IMR-90 (cell line): ENCODE measurements at regions not wholly inside any gene's neighbourhood (a gene's known extent, or its start where the extent isn't known, plus 50 kb on each side); places are given as distances from the start of the nearest gene placed in this dataset.

Experiments used
- ATAC-seq: fragments of 200-7000 bp; cut with Tn5 transposase; 2 replicates; pipeline ENCODE4 v1.9.1; 2020; ENCODE audit warnings: low read depth, mild to moderate bottlenecking, moderate library complexity
- BruUV-seq: library from RNA; stranded (reverse); fragments of 400-500 nt; replicated peaks from 2 replicates; lab custom pipeline; 2021; lab: Mats Ljungman, UMichigan
- CTCF ChIA-PET: fragments of 300-600 bp; formaldehyde crosslinking; extraction: SDS; loops from one replicate; lab custom pipeline; 2021; ENCODE audit warnings: antibody characterized with exemption; lab: Yijun Ruan, JAX
- POLR2A ChIA-PET: fragments of 300-600 bp; sonication (Branson Sonifier 250); formaldehyde crosslinking; loops from one replicate; lab custom pipeline; 2022; ENCODE audit warnings: antibody characterized with exemption; ENCODE audit not compliant: unreplicated experiment; lab: Charles Lee
- DNase-seq: peaks from one replicate; pipeline ENCODE4 v3.0.0; 2013
- H2AFZ ChIP-seq: replicated peaks from 2 replicates; pipeline ENCODE3; 2013; ENCODE audit warnings: low read length, mild to moderate bottlenecking; ENCODE audit not compliant: poor library complexity
- H2AK5ac ChIP-seq: 2 replicates; pipeline ENCODE4 v1.6.1; 2013; ENCODE audit warnings: low read depth, low read length, inconsistent platforms
- H2AK9ac ChIP-seq: replicated peaks from 2 replicates; pipeline ENCODE3; 2013; ENCODE audit warnings: mild to moderate bottlenecking, low read depth, low read length, moderate library complexity; ENCODE audit not compliant: poor library complexity
- H2BK120ac ChIP-seq: 2 replicates; pipeline ENCODE4 v1.6.1; 2013; ENCODE audit warnings: low read depth, low read length, inconsistent platforms
- H2BK15ac ChIP-seq: 3 replicates; pipeline ENCODE4 v1.6.1; 2013; ENCODE audit warnings: low read depth, low read length, inconsistent platforms
- H2BK20ac ChIP-seq: 2 replicates; pipeline ENCODE4 v1.6.1; 2013; ENCODE audit warnings: low read depth, mild to moderate bottlenecking, inconsistent platforms, low read length, moderate library complexity
- H2BK5ac ChIP-seq: 2 replicates; pipeline ENCODE4 v1.6.1; 2013; ENCODE audit warnings: mild to moderate bottlenecking, low read depth, low read length, inconsistent platforms; ENCODE audit not compliant: poor library complexity, severe bottlenecking
- H3K14ac ChIP-seq: replicated peaks from 2 replicates; pipeline ENCODE4 v1.6.1; 2013; ENCODE audit warnings: low read depth, low read length, inconsistent platforms
- H3K18ac ChIP-seq: 2 replicates; pipeline ENCODE4 v1.6.1; 2013; ENCODE audit warnings: low read depth, low read length, control low read depth
- H3K23ac ChIP-seq: 2 replicates; pipeline ENCODE4 v1.6.1; 2013; ENCODE audit warnings: low read depth, low read length, inconsistent platforms
- H3K27ac ChIP-seq: 2 replicates; pipeline ENCODE4 v1.5.1; 2013; ENCODE audit warnings: mild to moderate bottlenecking, control low read depth, low read length; ENCODE audit not compliant: insufficient read depth
- H3K27me3 ChIP-seq: 2 replicates; pipeline ENCODE4 v1.6.1; 2013; ENCODE audit warnings: low read length; ENCODE audit not compliant: control insufficient read depth, insufficient read depth
- H3K36me3 ChIP-seq: 2 replicates; pipeline ENCODE4 v1.6.1; 2013; ENCODE audit warnings: low read length, mixed read lengths; ENCODE audit not compliant: control insufficient read depth, insufficient read depth
- H3K4ac ChIP-seq: 2 replicates; pipeline ENCODE4 v1.6.1; 2013; ENCODE audit warnings: low read depth, low read length, inconsistent platforms
- H3K4me1 ChIP-seq: 2 replicates; pipeline ENCODE4 v1.6.1; 2013; ENCODE audit warnings: low read length, mixed read lengths; ENCODE audit not compliant: control insufficient read depth, insufficient read depth
- H3K4me2 ChIP-seq: 2 replicates; pipeline ENCODE4 v1.6.1; 2013; ENCODE audit warnings: low read depth, mild to moderate bottlenecking, control low read depth, low read length, moderate library complexity
- H3K4me3 ChIP-seq: 2 replicates; pipeline ENCODE4 v1.5.1; 2013; ENCODE audit warnings: low read depth, mild to moderate bottlenecking, control low read depth, low read length, moderate library complexity; ENCODE audit not compliant: insufficient read depth
- H3K56ac ChIP-seq: 2 replicates; pipeline ENCODE4 v1.6.1; 2013; ENCODE audit warnings: low read length, inconsistent platforms; ENCODE audit not compliant: insufficient read depth; ENCODE audit errors: extremely low read depth
- H3K79me1 ChIP-seq, 2 experiments: 2 replicates each; pipeline ENCODE4 v1.6.1; 2013; ENCODE audit warnings: low read length in 2 of 2, inconsistent platforms in 1 of 2, low read depth in 1 of 2
- H3K9ac ChIP-seq: 2 replicates; pipeline ENCODE4 v1.6.1; 2013; ENCODE audit warnings: low read depth, low read length, control low read depth
- H3K9me1 ChIP-seq: 2 replicates; pipeline ENCODE4 v1.6.1; 2013; ENCODE audit warnings: low read length, inconsistent platforms; ENCODE audit not compliant: insufficient read depth
- H3K9me3 ChIP-seq: 2 replicates; pipeline ENCODE4 v1.6.1; 2013; ENCODE audit warnings: low read length; ENCODE audit not compliant: control insufficient read depth, insufficient read depth
- H4K20me1 ChIP-seq: 2 replicates; pipeline ENCODE4 v1.6.1; 2013; ENCODE audit warnings: low read length, inconsistent platforms; ENCODE audit not compliant: insufficient read depth
- H4K5ac ChIP-seq: 2 replicates; pipeline ENCODE4 v1.6.1; 2013; ENCODE audit warnings: mild to moderate bottlenecking, low read depth, low read length, control low read depth
- H4K8ac ChIP-seq, 2 experiments: 2 replicates each; pipeline ENCODE4 v1.6.1; 2013; ENCODE audit warnings: low read depth in 2 of 2, low read length in 2 of 2, control low read depth in 1 of 2, inconsistent platforms in 1 of 2
- H4K91ac ChIP-seq: 2 replicates; pipeline ENCODE4 v1.6.1; 2013; ENCODE audit warnings: low read depth, low read length, inconsistent platforms; ENCODE audit not compliant: insufficient read depth
- BHLHE40 ChIP-seq: fragments of 150-350 bp; IDR thresholded peaks from 2 replicates; pipeline ENCODE4 v1.6.1; 2016; ENCODE audit warnings: mild to moderate bottlenecking, low read depth, low read length
- MAFK ChIP-seq: IDR thresholded peaks from 2 replicates; pipeline ENCODE4 v1.6.1; 2012; ENCODE audit warnings: low read depth, low read length, improper control_type of control experiment
- MAZ ChIP-seq: IDR thresholded peaks from 2 replicates; pipeline ENCODE4 v1.6.1; 2012; ENCODE audit warnings: low read depth, mild to moderate bottlenecking, low read length, improper control_type of control experiment, moderate library complexity, borderline replicate concordance
- MXI1 ChIP-seq: IDR thresholded peaks from 2 replicates; pipeline ENCODE4 v1.6.1; 2012; ENCODE audit warnings: low read depth, mild to moderate bottlenecking, low read length, moderate library complexity, borderline replicate concordance
- USF2 ChIP-seq: fragments of 150-350 bp; IDR thresholded peaks from 2 replicates; pipeline ENCODE4 v1.6.1; 2017; ENCODE audit warnings: mild to moderate bottlenecking, antibody characterized with exemption, low read length, low read depth
- WGBS, 2 experiments: methylation state at CpG; one replicate each; pipeline versions ENCODE4 v1.1.5 to v1.1.7; 2013; ENCODE audit warnings: missing lambda C conversion rate in 2 of 2; ENCODE audit not compliant: insufficient read length in 1 of 2; ENCODE audit errors: extremely low coverage in 2 of 2; 5-methylcytosine and 5-hydroxymethylcytosine counted together
- dilution Hi-C: fragments of 300-500 bp; cut with HindIII; formaldehyde crosslinking; loops from one replicate; pipeline ENCODE4 v1.14.3; 2018; ENCODE audit warnings: low sequenced_read_pairs; ENCODE audit not compliant: unreplicated experiment
- in situ Hi-C: fragments of 300-500 bp; cut with MboI; formaldehyde crosslinking; loops from 3 replicates; pipeline ENCODE4 v1.14.3; 2019; ENCODE audit warnings: low sequenced_read_pairs, inconsistent platforms, mixed read lengths
- intact Hi-C: fragments of 100-400 bp; cut with micrococcal nuclease; formaldehyde crosslinking; loops from 2 replicates; pipeline ENCODE4 v1.10.0; 2022

GRCh38 chr22:22042009-22042408 lies 59.4 kb upstream of the TOP3B start:
- no peak overlapping the region for H3K27ac ChIP-seq
- POLR2A ChIA-PET: no interaction called here
- no peak overlapping the region for H2BK20ac ChIP-seq
- intact Hi-C loops: no loop called here
- H3K23ac ChIP-seq: no peak overlapping the region
- no peak overlapping the region for H4K91ac ChIP-seq
- H3K4ac ChIP-seq: no peak overlapping the region
- no peak overlapping the region for H2BK15ac ChIP-seq
- DNase-seq (peak; percentile 23), ATAC-seq (no peak)
- H2AFZ ChIP-seq: no peak overlapping the region
- H4K8ac ChIP-seq: no peak overlapping the region
- BruUV-seq: no TSS peak
- H3K14ac ChIP-seq: no peak overlapping the region
- no peak overlapping the region for H3K9ac ChIP-seq
- H2BK120ac ChIP-seq: no peak overlapping the region
- H4K5ac ChIP-seq: no peak overlapping the region
- WGBS, 2 experiments: no CpG with 5 or more reads among the region's 1 CpG
- no peak overlapping the region for H3K18ac ChIP-seq
- no peak overlapping the region for H2AK9ac ChIP-seq
- no peaks in the 10 kb centered on the region for H3K9me3 ChIP-seq
- no peak overlapping the region for H3K4me2 ChIP-seq
- in situ Hi-C loops: no loop called here
- H4K20me1 ChIP-seq: no peaks in the 10 kb centered on the region; the same call in 1 of the 2 replicates
- TF ChIP-seq USF2 (no peak), MXI1 (no peak), MAFK (no peak), MAZ (no peak), BHLHE40 (no peak)
- no peak overlapping the region for H3K4me3 ChIP-seq
- no peak overlapping the region for H3K56ac ChIP-seq
- dilution Hi-C loops: no loop called here
- no peaks in the 10 kb centered on the region for H3K36me3 ChIP-seq
- H3K9me1 ChIP-seq: peaks cover 16% of the 10 kb centered on the region
- H3K79me1 ChIP-seq: no peaks in the 10 kb centered on the region
- peaks cover 10% of the 10 kb centered on the region for H3K27me3 ChIP-seq
- peaks cover 14% of the 10 kb centered on the region for H3K4me1 ChIP-seq
- CTCF ChIA-PET: interaction anchor here (0.7 to 1.9 kb wide), 3 partner anchors 19 to 95 kb away, joined by 3 to 8 read pairs (median 3); no protein-coding TSS in a partner anchor
- H2BK5ac ChIP-seq: no peak overlapping the region
- H2AK5ac ChIP-seq: no peak overlapping the region
